ENCODE measurements at regions not wholly inside any gene's neighbourhood (a gene's known extent, or its start where the extent isn't known, plus 50 kb on each side); places are given as distances from the start of the nearest gene placed in this dataset.
A peak's percentile ranks its signal among the peaks of the same experiment; 100 is the strongest.

GRCh38 chr15:38687775-38688495 lies 123.3 kb upstream of the RASGRP1 start:
- H3K27ac Mint-ChIP-seq = peak overlapping the region; percentile 89
- ATAC-seq (ENCODE audit: poor library complexity) = no peak
- Histone ChIP-seq H3K36me3 (ENCODE audit: insufficient read depth, low read length) (no peaks in the 10 kb centered on the region), H3K4me1 (ENCODE audit: insufficient read depth, low read length) (peaks cover 88% of the 10 kb centered on the region), H3K27me3 (ENCODE audit: control insufficient read depth in 1 of 2, insufficient read depth in 2 of 2, low read length in 2 of 2) (no peaks in the 10 kb centered on the region), H3K27ac (ENCODE audit: low read depth in 1 of 2, low read length in 2 of 2) (peak overlapping the region; percentile 38 to 66), H3K9me3 (ENCODE audit: control insufficient read depth in 1 of 2, insufficient read depth in 1 of 2, low read length in 2 of 2) (no peaks in the 10 kb centered on the region), H3K4me3 (ENCODE audit: low read length) (no peak overlapping the region)
- H3K4me1 Mint-ChIP-seq (ENCODE audit: low read depth) = peaks cover 81% of the 10 kb centered on the region
- peak in 2 of 14 experiments; percentile 32 to 37 for DNase-seq
- ChIA-PET POLR2A (interaction anchor here (0.5 to 11.2 kb wide), 24 partner anchors 10 to 234 kb away, joined by 3 to 379 read pairs (median 4); partner anchors contain the start of genes FAM98B and RASGRP1), CTCF (interaction anchor here (1.0 to 11.2 kb wide), 5 partner anchors 12 to 136 kb away, joined by 3 to 247 read pairs (median 53); partner anchors contain the start of gene RASGRP1)
- no peaks in the 10 kb centered on the region for H3K36me3 Mint-ChIP-seq (ENCODE audit: low read depth)
- H3K4me3 Mint-ChIP-seq = peak overlapping the region; percentile 28
- no peaks in the 10 kb centered on the region for H3K27me3 Mint-ChIP-seq
- intact Hi-C loops (cut with DNase I, micrococcal nuclease) = loop anchor here in 1 of 2 experiments (10.0 kb wide), 1 partner anchor 53 kb away; no protein-coding TSS in a partner anchor
- no peaks in the 10 kb centered on the region for H3K9me3 Mint-ChIP-seq
- TF ChIP-seq CTCF (IDR thresholded peaks at IDR 0.05) = no peak

GRCh38 chr15:38688761-38689160 lies 124.1 kb upstream of the RASGRP1 start:
- Mint-ChIP-seq H3K9me3 (no peaks in the 10 kb centered on the region), H3K27me3 (no peaks in the 10 kb centered on the region), H3K4me1 (ENCODE audit: low read depth) (peaks cover 74% of the 10 kb centered on the region), H3K4me3 (peak overlapping the region; percentile 28), H3K27ac (peak overlapping the region; percentile 89), H3K36me3 (ENCODE audit: low read depth) (no peaks in the 10 kb centered on the region)
- POLR2A ChIA-PET = interaction anchor here (0.5 to 11.2 kb wide), 16 partner anchors 9 to 248 kb away, joined by 3 to 379 read pairs (median 4); partner anchors contain the start of genes FAM98B and RASGRP1
- Histone ChIP-seq H3K4me1 (ENCODE audit: insufficient read depth, low read length) (peaks cover 80% of the 10 kb centered on the region), H3K9me3 (ENCODE audit: control insufficient read depth in 1 of 2, insufficient read depth in 1 of 2, low read length in 2 of 2) (no peaks in the 10 kb centered on the region), H3K36me3 (ENCODE audit: insufficient read depth, low read length) (no peaks in the 10 kb centered on the region), H3K4me3 (ENCODE audit: low read length) (no peak overlapping the region), H3K27me3 (ENCODE audit: control insufficient read depth in 1 of 2, insufficient read depth in 2 of 2, low read length in 2 of 2) (no peaks in the 10 kb centered on the region), H3K27ac (ENCODE audit: low read depth in 1 of 2, low read length in 2 of 2) (peak overlapping the region; percentile 38 to 66)
- DNase-seq (peak in 11 of 14 experiments; percentile 43 to 85 (median 57)), ATAC-seq (ENCODE audit: poor library complexity) (peak; percentile 37)
- intact Hi-C loops (cut with DNase I, micrococcal nuclease) = loop anchor here in 1 of 2 experiments (10.0 kb wide), 1 partner anchor 54 kb away; no protein-coding TSS in a partner anchor
- CTCF ChIA-PET = interaction anchor here (1.0 to 11.2 kb wide), 8 partner anchors 11 to 249 kb away, joined by 3 to 247 read pairs (median 15); partner anchors contain the start of gene RASGRP1
- TF ChIP-seq CTCF (IDR thresholded peaks at IDR 0.05) = no peak

- Histone ChIP-seq H3K36me3 (ENCODE audit: insufficient read depth, low read length) (no peaks in the 10 kb centered on the region), H3K27me3 (ENCODE audit: control insufficient read depth in 1 of 2, insufficient read depth in 2 of 2, low read length in 2 of 2) (no peaks in the 10 kb centered on the region), H3K4me3 (ENCODE audit: low read length) (no peak overlapping the region), H3K27ac (ENCODE audit: low read depth in 1 of 2, low read length in 2 of 2) (peak overlapping the region; percentile 14 to 45), H3K9me3 (ENCODE audit: control insufficient read depth in 1 of 2, insufficient read depth in 1 of 2, low read length in 2 of 2) (no peaks in the 10 kb centered on the region), H3K4me1 (ENCODE audit: insufficient read depth, low read length) (peaks cover 72% of the 10 kb centered on the region)
- no peak for ATAC-seq (ENCODE audit: poor library complexity)
- Mint-ChIP-seq H3K36me3 (ENCODE audit: low read depth) (no peaks in the 10 kb centered on the region), H3K27me3 (no peaks in the 10 kb centered on the region), H3K9me3 (no peaks in the 10 kb centered on the region), H3K4me3 (peak overlapping the region; percentile 28), H3K4me1 (ENCODE audit: low read depth) (peaks cover 74% of the 10 kb centered on the region), H3K27ac (peak overlapping the region; percentile 89)
- POLR2A ChIA-PET = interaction anchor here (0.9 to 11.2 kb wide), 18 partner anchors 10 to 249 kb away, joined by 3 to 379 read pairs (median 4); partner anchors contain the start of genes FAM98B and RASGRP1
- peak in 1 of 14 experiments; percentile 19 for DNase-seq
- CTCF ChIA-PET = interaction anchor here (1.0 to 11.2 kb wide), 21 partner anchors 10 to 250 kb away, joined by 3 to 247 read pairs (median 9); partner anchors contain the start of gene RASGRP1
- TF ChIP-seq CTCF (IDR thresholded peaks at IDR 0.05) = no peak
- intact Hi-C loops (cut with DNase I, micrococcal nuclease) = loop anchor here in 1 of 2 experiments (10.0 kb wide), 1 partner anchor 55 kb away; no protein-coding TSS in a partner anchor
These were observed 124.9 kb upstream of the RASGRP1 start for GRCh38 chr15:38689522-38689921.

Data from CD4-positive, alpha-beta T cell (primary cell).